Loucy (cell line): ENCODE measurements at regions not wholly inside any gene's neighbourhood (a gene's known extent, or its start where the extent isn't known, plus 50 kb on each side); places are given as distances from the start of the nearest gene placed in this dataset.
"Not testable (repeated sequence)": the region's sequence is repeated elsewhere in the genome, so short reads cannot be mapped to it uniquely, and the experiment has no call there.

ENCODE experiments used
- EZH2phosphoT487 ChIP-seq: fragments of 200-600 bp; IDR thresholded peaks from 2 replicates; pipeline ENCODE4 v1.6.1; 2018; ENCODE audit warnings: antibody characterized with exemption, mild to moderate bottlenecking, moderate library complexity, borderline replicate concordance
- TF ChIP-seq, protein P1 (sequence below): fragments of 200-600 bp; sonication (generic); conservative IDR thresholded peaks from 2 replicates; pipeline ENCODE4 v1.5.1; 2014; ENCODE audit warnings: mild to moderate bottlenecking, antibody characterized with exemption, low read length

DNA sequence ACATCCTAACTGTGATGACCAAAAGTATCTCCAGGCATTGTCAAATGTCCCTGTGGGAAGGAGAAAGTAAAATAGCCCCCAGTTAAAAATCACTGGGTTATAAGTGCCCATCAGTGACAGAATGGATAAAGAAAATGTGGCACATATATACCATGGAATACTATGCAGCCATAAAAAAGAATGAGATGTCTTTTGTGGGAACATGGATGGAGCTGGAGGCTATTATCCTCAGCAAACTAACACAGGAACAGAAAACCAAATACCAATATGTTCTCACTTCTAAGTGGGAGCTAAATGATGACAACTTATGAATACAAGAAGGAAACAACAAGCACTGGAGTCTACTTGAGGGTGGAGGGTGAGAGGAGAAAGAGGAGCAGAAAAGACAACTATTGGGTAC lies 60.9 kb upstream of the TEX13D start:
- TF ChIP-seq, protein P1, sequence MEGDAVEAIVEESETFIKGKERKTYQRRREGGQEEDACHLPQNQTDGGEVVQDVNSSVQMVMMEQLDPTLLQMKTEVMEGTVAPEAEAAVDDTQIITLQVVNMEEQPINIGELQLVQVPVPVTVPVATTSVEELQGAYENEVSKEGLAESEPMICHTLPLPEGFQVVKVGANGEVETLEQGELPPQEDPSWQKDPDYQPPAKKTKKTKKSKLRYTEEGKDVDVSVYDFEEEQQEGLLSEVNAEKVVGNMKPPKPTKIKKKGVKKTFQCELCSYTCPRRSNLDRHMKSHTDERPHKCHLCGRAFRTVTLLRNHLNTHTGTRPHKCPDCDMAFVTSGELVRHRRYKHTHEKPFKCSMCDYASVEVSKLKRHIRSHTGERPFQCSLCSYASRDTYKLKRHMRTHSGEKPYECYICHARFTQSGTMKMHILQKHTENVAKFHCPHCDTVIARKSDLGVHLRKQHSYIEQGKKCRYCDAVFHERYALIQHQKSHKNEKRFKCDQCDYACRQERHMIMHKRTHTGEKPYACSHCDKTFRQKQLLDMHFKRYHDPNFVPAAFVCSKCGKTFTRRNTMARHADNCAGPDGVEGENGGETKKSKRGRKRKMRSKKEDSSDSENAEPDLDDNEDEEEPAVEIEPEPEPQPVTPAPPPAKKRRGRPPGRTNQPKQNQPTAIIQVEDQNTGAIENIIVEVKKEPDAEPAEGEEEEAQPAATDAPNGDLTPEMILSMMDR = not testable (repeated sequence)
- not testable (repeated sequence) for TF ChIP-seq EZH2phosphoT487
